GM23338 (cell line): ENCODE measurements at regions not wholly inside any gene's neighbourhood (a gene's known extent, or its start where the extent isn't known, plus 50 kb on each side); places are given as distances from the start of the nearest gene placed in this dataset.

ENCODE experiments used
- CREB1 ChIP-seq: fragments of 250-450 bp; sonication (Bioruptor Pico); IDR thresholded peaks from 2 replicates; pipeline ENCODE4 v1.5.0; 2020; ENCODE audit warnings: low read depth, mild to moderate bottlenecking, moderate library complexity
- ETS1 ChIP-seq: IDR thresholded peaks from 2 replicates; pipeline ENCODE4 v1.6.1; 2016; ENCODE audit warnings: antibody characterized with exemption
- EZH2 ChIP-seq: fragments of 200-600 bp; sonication (generic); IDR thresholded peaks from one replicate; pipeline ENCODE4 v1.8.0; 2017; ENCODE audit warnings: antibody characterized with exemption, mild to moderate bottlenecking, low read depth; ENCODE audit not compliant: unreplicated experiment
- EZH2phosphoT487 ChIP-seq: fragments of 200-600 bp; sonication (generic); IDR thresholded peaks from one replicate; pipeline ENCODE4 v1.8.1; 2018; ENCODE audit warnings: antibody characterized with exemption; ENCODE audit not compliant: unreplicated experiment
- JUNB ChIP-seq: IDR thresholded peaks from one replicate; pipeline ENCODE4 v1.6.1; 2016; ENCODE audit warnings: antibody characterized with exemption; ENCODE audit not compliant: unreplicated experiment
- NANOG ChIP-seq: IDR thresholded peaks from 2 replicates; pipeline ENCODE4 v1.6.1; 2016; ENCODE audit warnings: antibody characterized with exemption, borderline replicate concordance
- POLR2AphosphoS5 ChIP-seq: IDR thresholded peaks from 2 replicates; pipeline ENCODE4 v1.6.1; 2016; ENCODE audit warnings: antibody characterized with exemption, low read depth
- STAT1 ChIP-seq: IDR thresholded peaks from one replicate; pipeline ENCODE4 v1.6.1; 2016; ENCODE audit warnings: antibody characterized with exemption; ENCODE audit not compliant: unreplicated experiment
- ZNF114 ChIP-seq: fragments of 250-450 bp; sonication (Bioruptor Pico); IDR thresholded peaks from 2 replicates; pipeline ENCODE4 v1.5.0; 2020; ENCODE audit warnings: mild to moderate bottlenecking, moderate library complexity
- ZNF331 ChIP-seq: fragments of 250-450 bp; sonication (Bioruptor Pico); IDR thresholded peaks from 2 replicates; pipeline ENCODE4 v1.5.0; 2020; ENCODE audit warnings: low read depth, mild to moderate bottlenecking, moderate library complexity
- ZNF462 ChIP-seq: fragments of 250-450 bp; sonication (Bioruptor Pico); IDR thresholded peaks from 2 replicates; pipeline ENCODE4 v1.5.0; 2020; ENCODE audit warnings: mild to moderate bottlenecking, moderate library complexity
- TF ChIP-seq, protein P1 (sequence below): IDR thresholded peaks from one replicate; pipeline ENCODE4 v1.6.1; 2018; ENCODE audit warnings: antibody characterized with exemption; ENCODE audit not compliant: unreplicated experiment
- TF ChIP-seq, protein P2 (sequence below), 2 experiments: fragments of 200-600 bp in 1 of 2; sonication (generic) in 1 of 2; conservative IDR thresholded peaks; 2 replicates each; pipeline versions ENCODE4 v1.5.1 to v1.6.1; 2016 to 2017; ENCODE audit warnings: antibody characterized with exemption in 2 of 2, low read depth in 2 of 2, mild to moderate bottlenecking in 2 of 2, moderate library complexity in 1 of 2

GRCh38 chr17:77437017-77437416 is 296.2 kb downstream of the SEC14L1 start:
- TF ChIP-seq, protein P1, sequence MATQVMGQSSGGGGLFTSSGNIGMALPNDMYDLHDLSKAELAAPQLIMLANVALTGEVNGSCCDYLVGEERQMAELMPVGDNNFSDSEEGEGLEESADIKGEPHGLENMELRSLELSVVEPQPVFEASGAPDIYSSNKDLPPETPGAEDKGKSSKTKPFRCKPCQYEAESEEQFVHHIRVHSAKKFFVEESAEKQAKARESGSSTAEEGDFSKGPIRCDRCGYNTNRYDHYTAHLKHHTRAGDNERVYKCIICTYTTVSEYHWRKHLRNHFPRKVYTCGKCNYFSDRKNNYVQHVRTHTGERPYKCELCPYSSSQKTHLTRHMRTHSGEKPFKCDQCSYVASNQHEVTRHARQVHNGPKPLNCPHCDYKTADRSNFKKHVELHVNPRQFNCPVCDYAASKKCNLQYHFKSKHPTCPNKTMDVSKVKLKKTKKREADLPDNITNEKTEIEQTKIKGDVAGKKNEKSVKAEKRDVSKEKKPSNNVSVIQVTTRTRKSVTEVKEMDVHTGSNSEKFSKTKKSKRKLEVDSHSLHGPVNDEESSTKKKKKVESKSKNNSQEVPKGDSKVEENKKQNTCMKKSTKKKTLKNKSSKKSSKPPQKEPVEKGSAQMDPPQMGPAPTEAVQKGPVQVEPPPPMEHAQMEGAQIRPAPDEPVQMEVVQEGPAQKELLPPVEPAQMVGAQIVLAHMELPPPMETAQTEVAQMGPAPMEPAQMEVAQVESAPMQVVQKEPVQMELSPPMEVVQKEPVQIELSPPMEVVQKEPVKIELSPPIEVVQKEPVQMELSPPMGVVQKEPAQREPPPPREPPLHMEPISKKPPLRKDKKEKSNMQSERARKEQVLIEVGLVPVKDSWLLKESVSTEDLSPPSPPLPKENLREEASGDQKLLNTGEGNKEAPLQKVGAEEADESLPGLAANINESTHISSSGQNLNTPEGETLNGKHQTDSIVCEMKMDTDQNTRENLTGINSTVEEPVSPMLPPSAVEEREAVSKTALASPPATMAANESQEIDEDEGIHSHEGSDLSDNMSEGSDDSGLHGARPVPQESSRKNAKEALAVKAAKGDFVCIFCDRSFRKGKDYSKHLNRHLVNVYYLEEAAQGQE: no peak
- TF ChIP-seq, protein P2, sequence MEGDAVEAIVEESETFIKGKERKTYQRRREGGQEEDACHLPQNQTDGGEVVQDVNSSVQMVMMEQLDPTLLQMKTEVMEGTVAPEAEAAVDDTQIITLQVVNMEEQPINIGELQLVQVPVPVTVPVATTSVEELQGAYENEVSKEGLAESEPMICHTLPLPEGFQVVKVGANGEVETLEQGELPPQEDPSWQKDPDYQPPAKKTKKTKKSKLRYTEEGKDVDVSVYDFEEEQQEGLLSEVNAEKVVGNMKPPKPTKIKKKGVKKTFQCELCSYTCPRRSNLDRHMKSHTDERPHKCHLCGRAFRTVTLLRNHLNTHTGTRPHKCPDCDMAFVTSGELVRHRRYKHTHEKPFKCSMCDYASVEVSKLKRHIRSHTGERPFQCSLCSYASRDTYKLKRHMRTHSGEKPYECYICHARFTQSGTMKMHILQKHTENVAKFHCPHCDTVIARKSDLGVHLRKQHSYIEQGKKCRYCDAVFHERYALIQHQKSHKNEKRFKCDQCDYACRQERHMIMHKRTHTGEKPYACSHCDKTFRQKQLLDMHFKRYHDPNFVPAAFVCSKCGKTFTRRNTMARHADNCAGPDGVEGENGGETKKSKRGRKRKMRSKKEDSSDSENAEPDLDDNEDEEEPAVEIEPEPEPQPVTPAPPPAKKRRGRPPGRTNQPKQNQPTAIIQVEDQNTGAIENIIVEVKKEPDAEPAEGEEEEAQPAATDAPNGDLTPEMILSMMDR (conservative IDR thresholded peaks at IDR 0.05; ENCODE audit: low read depth in 2 of 2): no peak
- no peak for TF ChIP-seq POLR2AphosphoS5
- no peak for TF ChIP-seq EZH2phosphoT487
- TF ChIP-seq EZH2: no peak
- TF ChIP-seq CREB1: no peak
- no peak for TF ChIP-seq ETS1
- no peak for TF ChIP-seq JUNB
- no peak for TF ChIP-seq ZNF114
- TF ChIP-seq ZNF462 (CRISPR knock-in tag): no peak
- TF ChIP-seq ZNF331 (CRISPR knock-in tag): no peak
- no peak for TF ChIP-seq NANOG
- TF ChIP-seq STAT1: no peak
